Immature natural killer cell (primary cell): ENCODE measurements at regions not wholly inside any gene's neighbourhood (a gene's known extent, or its start where the extent isn't known, plus 50 kb on each side); places are given as distances from the start of the nearest gene placed in this dataset.
"Not testable (repeated sequence)": the region's sequence is repeated elsewhere in the genome, so short reads cannot be mapped to it uniquely, and the experiment has no call there.

Source experiments
- DNase-seq, 3 donors: peaks; one replicate each; pipeline ENCODE4 v3.0.0; 2022; ENCODE audit warnings: mixed read lengths in 1 of 3
- H3K27ac Mint-ChIP-seq, 6 donors: one replicate each; pipeline ENCODE4 v1.8.0; 2020; ENCODE audit warnings: mixed read lengths in 6 of 6, mild to moderate bottlenecking in 5 of 6, inconsistent platforms in 4 of 6, moderate library complexity in 3 of 6
- H3K27me3 Mint-ChIP-seq, 3 donors: one replicate each; pipeline ENCODE4 v1.8.0; 2020 to 2021; ENCODE audit warnings: low read depth in 3 of 3, mild to moderate bottlenecking in 3 of 3, mixed read lengths in 3 of 3, moderate library complexity in 3 of 3, inconsistent platforms in 1 of 3
- H3K36me3 Mint-ChIP-seq, 3 donors: one replicate each; pipeline ENCODE4 v1.8.0; 2020; ENCODE audit warnings: mixed read lengths in 3 of 3, inconsistent platforms in 2 of 3, mild to moderate bottlenecking in 2 of 3
- H3K4me1 Mint-ChIP-seq, 2 donors: one replicate each; pipeline ENCODE4 v1.8.0; 2020; ENCODE audit warnings: inconsistent platforms in 2 of 2, mild to moderate bottlenecking in 2 of 2, mixed read lengths in 2 of 2, moderate library complexity in 1 of 2
- H3K4me3 Mint-ChIP-seq, 5 donors: one replicate each; pipeline ENCODE4 v1.8.0; 2020; ENCODE audit warnings: mild to moderate bottlenecking in 5 of 5, mixed read lengths in 5 of 5, inconsistent platforms in 3 of 5, moderate library complexity in 3 of 5
- H3K9me3 Mint-ChIP-seq, 6 donors: one replicate each; pipeline ENCODE4 v1.8.0; 2020; ENCODE audit warnings: mild to moderate bottlenecking in 6 of 6, mixed read lengths in 6 of 6, inconsistent platforms in 4 of 6, moderate library complexity in 3 of 6

GRCh38 chr11:57901756-57902155 is 121.9 kb upstream of the OR9Q1 start:
- DNase-seq: no peak
- no peak overlapping the region for H3K27ac Mint-ChIP-seq
- peaks cover 0 to 2% (median 0%) of the 10 kb centered on the region in 6 donors for H3K9me3 Mint-ChIP-seq
- H3K4me3 Mint-ChIP-seq: no peak overlapping the region
- peaks cover 0 to 10% of the 10 kb centered on the region in 2 donors for H3K4me1 Mint-ChIP-seq
- H3K36me3 Mint-ChIP-seq: no peaks in the 10 kb centered on the region
- peaks cover 3 to 8% (median 6%) of the 10 kb centered on the region in 3 donors for H3K27me3 Mint-ChIP-seq

- peaks cover 3 to 6% (median 4%) of the 10 kb centered on the region in 3 donors for H3K27me3 Mint-ChIP-seq
- peaks cover 0 to 10% of the 10 kb centered on the region in 2 donors for H3K4me1 Mint-ChIP-seq
- DNase-seq: no peak
- H3K9me3 Mint-ChIP-seq: peaks cover 0 to 2% (median 0%) of the 10 kb centered on the region in 6 donors
- peak overlapping the region in 1 of 6 donors; percentile 3 for H3K27ac Mint-ChIP-seq
- no peak overlapping the region for H3K4me3 Mint-ChIP-seq
- H3K36me3 Mint-ChIP-seq: no peaks in the 10 kb centered on the region
Measured at GRCh38 chr11:57903011-57903410, 120.7 kb upstream of the OR9Q1 start.

GRCh38 chr11:57903441-57904123 is 120.1 kb upstream of the OR9Q1 start:
- peak overlapping the region in 1 of 6 donors; percentile 3 for H3K27ac Mint-ChIP-seq

GRCh38 chr11:57904376-57904775 is 119.3 kb upstream of the OR9Q1 start:
- H3K4me3 Mint-ChIP-seq: peak overlapping the region in 1 of 5 donors; percentile 30
- no peaks in the 10 kb centered on the region for H3K36me3 Mint-ChIP-seq
- DNase-seq: no peak

More at GRCh38 chr11:57903441-57904123, 120.1 kb upstream of the OR9Q1 start:
- H3K4me1 Mint-ChIP-seq: peaks cover 0 to 10% of the 10 kb centered on the region in 2 donors
- peaks cover 0 to 5% (median 0%) of the 10 kb centered on the region in 6 donors for H3K9me3 Mint-ChIP-seq
- no peak for DNase-seq
- H3K27me3 Mint-ChIP-seq: peaks cover 3 to 6% (median 4%) of the 10 kb centered on the region in 3 donors
- no peaks in the 10 kb centered on the region for H3K36me3 Mint-ChIP-seq
- peak overlapping the region in 1 of 5 donors; percentile 73 for H3K4me3 Mint-ChIP-seq

GRCh38 chr11:57905439-57905838 is 118.2 kb upstream of the OR9Q1 start:
- Mint-ChIP-seq H3K36me3 (no peaks in the 10 kb centered on the region), H3K4me3 (no peak overlapping the region), H3K9me3 (peaks cover 0 to 6% (median 0%) of the 10 kb centered on the region in 6 donors), H3K4me1 (peaks cover 0 to 10% of the 10 kb centered on the region in 2 donors), H3K27me3 (peaks cover 3 to 9% (median 7%) of the 10 kb centered on the region in 3 donors), H3K27ac (no peak overlapping the region)
- DNase-seq: no peak

More at GRCh38 chr11:57904376-57904775, 119.3 kb upstream of the OR9Q1 start:
- Mint-ChIP-seq H3K9me3 (peaks cover 0 to 2% (median 0%) of the 10 kb centered on the region in 6 donors), H3K27ac (no peak overlapping the region), H3K4me1 (peaks cover 0 to 10% of the 10 kb centered on the region in 2 donors), H3K27me3 (peaks cover 3 to 6% (median 4%) of the 10 kb centered on the region in 3 donors)

- not testable (repeated sequence) for H3K4me3 Mint-ChIP-seq, H3K36me3 Mint-ChIP-seq, H3K4me1 Mint-ChIP-seq, DNase-seq, H3K9me3 Mint-ChIP-seq, H3K27ac Mint-ChIP-seq
- peaks cover 0 to 11% (median 10%) of the 10 kb centered on the region in 3 donors for H3K27me3 Mint-ChIP-seq
Measured at GRCh38 chr11:57908399-57908798, 115.3 kb upstream of the OR9Q1 start.

- not testable (repeated sequence) for H3K36me3 Mint-ChIP-seq, H3K9me3 Mint-ChIP-seq, H3K4me3 Mint-ChIP-seq, H3K27ac Mint-ChIP-seq, H3K4me1 Mint-ChIP-seq, DNase-seq
- H3K27me3 Mint-ChIP-seq: peaks cover 0 to 11% (median 4%) of the 10 kb centered on the region in 3 donors
Measured at GRCh38 chr11:57911522-57911921, 112.2 kb upstream of the OR9Q1 start.

- Mint-ChIP-seq H3K9me3 (peaks cover 0 to 3% (median 0%) of the 10 kb centered on the region in 6 donors), H3K36me3 (no peaks in the 10 kb centered on the region), H3K27me3 (peaks cover 0 to 7% (median 6%) of the 10 kb centered on the region in 3 donors), H3K4me1 (no peaks in the 10 kb centered on the region), H3K4me3 (no peak overlapping the region), H3K27ac (no peak overlapping the region)
- no peak for DNase-seq
Measured at GRCh38 chr11:57913715-57914704, 109.7 kb upstream of the OR9Q1 start.

- H3K27ac Mint-ChIP-seq: no peak overlapping the region
- H3K9me3 Mint-ChIP-seq: no peaks in the 10 kb centered on the region
- DNase-seq: no peak
- no peaks in the 10 kb centered on the region for H3K36me3 Mint-ChIP-seq
- no peaks in the 10 kb centered on the region for H3K4me1 Mint-ChIP-seq
- H3K4me3 Mint-ChIP-seq: no peak overlapping the region
- H3K27me3 Mint-ChIP-seq: peaks cover 0 to 6% (median 2%) of the 10 kb centered on the region in 3 donors
Measured at GRCh38 chr11:57917632-57918031, 106.0 kb upstream of the OR9Q1 start.

- no peaks in the 10 kb centered on the region for H3K36me3 Mint-ChIP-seq
- no peaks in the 10 kb centered on the region for H3K4me1 Mint-ChIP-seq
- H3K27me3 Mint-ChIP-seq: peaks cover 1 to 4% (median 2%) of the 10 kb centered on the region in 3 donors
- H3K4me3 Mint-ChIP-seq: no peak overlapping the region
- H3K9me3 Mint-ChIP-seq: peaks cover 0 to 1% (median 0%) of the 10 kb centered on the region in 6 donors
- no peak for DNase-seq
- no peak overlapping the region for H3K27ac Mint-ChIP-seq
Measured at GRCh38 chr11:57920971-57921370, 102.7 kb upstream of the OR9Q1 start.

GRCh38 chr11:57932105-57932504 is 91.6 kb upstream of the OR9Q1 start:
- DNase-seq: no peak
- H3K36me3 Mint-ChIP-seq: no peaks in the 10 kb centered on the region
- peaks cover 0 to 5% (median 0%) of the 10 kb centered on the region in 6 donors for H3K9me3 Mint-ChIP-seq
- H3K4me1 Mint-ChIP-seq: no peaks in the 10 kb centered on the region
- H3K27me3 Mint-ChIP-seq: no peaks in the 10 kb centered on the region
- H3K4me3 Mint-ChIP-seq: no peak overlapping the region
- H3K27ac Mint-ChIP-seq: no peak overlapping the region

- peaks cover 0 to 2% (median 0%) of the 10 kb centered on the region in 6 donors for H3K9me3 Mint-ChIP-seq
- H3K27me3 Mint-ChIP-seq: peaks cover 0 to 3% (median 0%) of the 10 kb centered on the region in 3 donors
- no peak overlapping the region for H3K27ac Mint-ChIP-seq
Measured at GRCh38 chr11:57935402-57936049, 88.2 kb upstream of the OR9Q1 start.

GRCh38 chr11:57936050-57936418 is 87.6 kb upstream of the OR9Q1 start:
- Mint-ChIP-seq H3K36me3 (no peaks in the 10 kb centered on the region), H3K9me3 (peaks cover 0 to 2% (median 0%) of the 10 kb centered on the region in 6 donors), H3K4me1 (no peaks in the 10 kb centered on the region), H3K4me3 (no peak overlapping the region), H3K27me3 (peaks cover 0 to 3% (median 3%) of the 10 kb centered on the region in 3 donors), H3K27ac (no peak overlapping the region)
- DNase-seq: no peak

More at GRCh38 chr11:57935402-57936049, 88.2 kb upstream of the OR9Q1 start:
- H3K4me3 Mint-ChIP-seq: no peak overlapping the region
- DNase-seq: no peak
- H3K36me3 Mint-ChIP-seq: no peaks in the 10 kb centered on the region
- H3K4me1 Mint-ChIP-seq: no peaks in the 10 kb centered on the region
